Endodermal cell (in vitro differentiated cells): ENCODE measurements at regions not wholly inside any gene's neighbourhood (a gene's known extent, or its start where the extent isn't known, plus 50 kb on each side); places are given as distances from the start of the nearest gene placed in this dataset.

Experiments used
- DNase-seq: peaks from one replicate; pipeline ENCODE4 v3.0.0-alpha.2; 2017
- H3K27ac ChIP-seq: 2 replicates; pipeline ENCODE4 v1.5.1; 2013; ENCODE audit warnings: mild to moderate bottlenecking, low read depth, low read length, moderate library complexity
- H3K27me3 ChIP-seq: 2 replicates; pipeline ENCODE4 v1.6.1; 2013; ENCODE audit warnings: mild to moderate bottlenecking, low read length, moderate library complexity; ENCODE audit not compliant: insufficient read depth, control insufficient read depth, poor library complexity, severe bottlenecking
- H3K36me3 ChIP-seq: 2 replicates; pipeline ENCODE4 v1.7.0; 2013; ENCODE audit warnings: mild to moderate bottlenecking, low read length, moderate library complexity; ENCODE audit not compliant: control insufficient read depth, insufficient read depth
- H3K4me1 ChIP-seq: one replicate; pipeline ENCODE4 v1.7.0; 2013; ENCODE audit warnings: low read length; ENCODE audit not compliant: control insufficient read depth, insufficient read depth
- H3K4me3 ChIP-seq: 2 replicates; pipeline ENCODE4 v1.5.1; 2013; ENCODE audit warnings: mild to moderate bottlenecking, low read length, moderate library complexity
- H3K9ac ChIP-seq: 2 replicates; pipeline ENCODE4 v1.6.1; 2013; ENCODE audit warnings: mild to moderate bottlenecking, low read length, moderate library complexity; ENCODE audit not compliant: poor library complexity, severe bottlenecking; ENCODE audit errors: extremely low read depth
- H3K9me3 ChIP-seq: 2 replicates; pipeline ENCODE4 v1.6.1; 2013; ENCODE audit warnings: mild to moderate bottlenecking, low read length, moderate library complexity; ENCODE audit not compliant: control insufficient read depth
- H3K27ac Mint-ChIP-seq: 2 replicates; pipeline ENCODE4 v1.8.0; 2020; ENCODE audit warnings: mixed read lengths
- H3K27me3 Mint-ChIP-seq: 2 replicates; pipeline ENCODE4 v1.8.0; 2021; ENCODE audit warnings: mild to moderate bottlenecking, mixed read lengths; ENCODE audit not compliant: insufficient read depth
- H3K36me3 Mint-ChIP-seq: 2 replicates; pipeline ENCODE4 v1.8.0; 2020; ENCODE audit warnings: low read depth, mixed read lengths
- H3K4me1 Mint-ChIP-seq: 2 replicates; pipeline ENCODE4 v1.8.0; 2020; ENCODE audit warnings: mixed read lengths
- H3K4me3 Mint-ChIP-seq: 2 replicates; pipeline ENCODE4 v1.8.0; 2020; ENCODE audit warnings: mild to moderate bottlenecking, moderate library complexity, mixed read lengths
- H3K9me3 Mint-ChIP-seq: 2 replicates; pipeline ENCODE4 v1.8.0; 2020; ENCODE audit warnings: mild to moderate bottlenecking, mixed read lengths
- CTCF ChIP-seq: fragments of 200-600 bp; sonication (generic); conservative IDR thresholded peaks from 2 replicates; pipeline ENCODE4 v1.5.0; 2021; ENCODE audit warnings: antibody characterized with exemption, mild to moderate bottlenecking
- WGBS, 2 experiments: methylation state at CpG; one replicate each; pipeline versions ENCODE4 v1.1.5 to v1.1.7; 2013; ENCODE audit warnings: missing lambda C conversion rate in 2 of 2, mixed read lengths in 1 of 2; ENCODE audit not compliant: insufficient coverage in 1 of 2, insufficient read length in 1 of 2; 5-methylcytosine and 5-hydroxymethylcytosine counted together

GRCh38 chr15:35211240-35211902, 126.3 kb upstream of the NANOGP8 start:
- Mint-ChIP-seq H3K4me1 (peaks cover 13% of the 10 kb centered on the region), H3K36me3 (peaks cover 3% of the 10 kb centered on the region), H3K9me3 (peaks cover 2% of the 10 kb centered on the region), H3K4me3 (no peak overlapping the region), H3K27me3 (no peaks in the 10 kb centered on the region), H3K27ac (no peak overlapping the region)
- TF ChIP-seq CTCF: no peak
- Histone ChIP-seq H3K4me1 (no peaks in the 10 kb centered on the region), H3K4me3 (no peak overlapping the region), H3K9me3 (no peaks in the 10 kb centered on the region), H3K36me3 (no peaks in the 10 kb centered on the region), H3K9ac (no peak overlapping the region), H3K27ac (no peak overlapping the region), H3K27me3 (no peaks in the 10 kb centered on the region)
- no peak for DNase-seq

- Mint-ChIP-seq H3K27ac (no peak overlapping the region), H3K4me3 (no peak overlapping the region), H3K36me3 (peaks cover 3% of the 10 kb centered on the region), H3K4me1 (peaks cover 13% of the 10 kb centered on the region), H3K9me3 (peaks cover 4% of the 10 kb centered on the region), H3K27me3 (no peaks in the 10 kb centered on the region)
- no peak for TF ChIP-seq CTCF
- Histone ChIP-seq H3K27me3 (no peaks in the 10 kb centered on the region), H3K9ac (no peak overlapping the region), H3K36me3 (no peaks in the 10 kb centered on the region), H3K27ac (no peak overlapping the region), H3K9me3 (no peaks in the 10 kb centered on the region), H3K4me1 (no peaks in the 10 kb centered on the region), H3K4me3 (no peak overlapping the region)
- WGBS, 2 experiments: no CpG with 5 or more reads among the region's 2 CpGs
- no peak for DNase-seq
These were observed 125.3 kb upstream of the NANOGP8 start for GRCh38 chr15:35210370-35210769.

- Mint-ChIP-seq H3K9me3 (peaks cover 4% of the 10 kb centered on the region), H3K4me1 (peaks cover 13% of the 10 kb centered on the region), H3K27ac (no peak overlapping the region), H3K4me3 (no peak overlapping the region), H3K36me3 (peaks cover 3% of the 10 kb centered on the region), H3K27me3 (no peaks in the 10 kb centered on the region)
- Histone ChIP-seq H3K27ac (no peak overlapping the region), H3K9ac (no peak overlapping the region), H3K4me3 (no peak overlapping the region), H3K36me3 (no peaks in the 10 kb centered on the region), H3K9me3 (no peaks in the 10 kb centered on the region), H3K27me3 (no peaks in the 10 kb centered on the region), H3K4me1 (no peaks in the 10 kb centered on the region)
- no peak for TF ChIP-seq CTCF
- no peak for DNase-seq
- 93 to 100% methylated on average over 1 of the region's 1 CpG for WGBS, 2 experiments
These were observed 124.7 kb upstream of the NANOGP8 start for GRCh38 chr15:35209838-35210237.
